ENCODE measurements at regions not wholly inside any gene's neighbourhood (a gene's known extent, or its start where the extent isn't known, plus 50 kb on each side); places are given as distances from the start of the nearest gene placed in this dataset.

DNA sequence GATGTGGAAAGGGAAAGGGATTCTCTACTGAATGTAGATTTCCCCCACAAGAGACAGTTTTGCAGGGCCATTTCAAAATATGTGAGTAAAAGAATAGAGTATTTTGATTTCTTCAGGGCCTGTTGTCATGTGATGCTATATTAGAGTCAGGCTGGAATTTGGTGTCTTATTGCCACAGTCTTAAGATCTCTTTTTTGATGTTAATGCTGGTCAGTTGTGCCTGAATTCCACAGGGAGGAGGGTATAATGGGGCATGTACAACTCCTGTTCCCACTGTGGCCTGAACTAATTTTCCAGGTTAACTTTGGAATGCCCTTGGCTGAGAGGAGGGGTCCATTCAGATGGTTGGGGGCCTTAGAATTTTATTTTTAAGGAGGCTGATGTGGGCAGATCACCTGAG is 111.0 kb upstream of the MAX start:
- TF ChIP-seq CTCF (IDR thresholded peaks at IDR 0.05) (no peak), POLR2A (IDR thresholded peaks at IDR 0.05) (no peak)
